Mesothelial cell of epicardium (in vitro differentiated cells): ENCODE measurements at regions not wholly inside any gene's neighbourhood (a gene's known extent, or its start where the extent isn't known, plus 50 kb on each side); places are given as distances from the start of the nearest gene placed in this dataset.
"Not testable (repeated sequence)": the region's sequence is repeated elsewhere in the genome, so short reads cannot be mapped to it uniquely, and the experiment has no call there.

Experiments used
- DNase-seq, 2 experiments: peaks; one replicate each; pipeline ENCODE4 v3.0.0; 2021; ENCODE audit warnings: low spot score in 2 of 2; ENCODE audit not compliant: unreplicated experiment in 2 of 2
- H3K27ac Mint-ChIP-seq: 2 replicates; pipeline ENCODE4 v1.8.0; 2021; ENCODE audit warnings: mixed read lengths
- H3K27me3 Mint-ChIP-seq: 2 replicates; pipeline ENCODE4 v1.8.0; 2021; ENCODE audit warnings: low read depth, mixed read lengths
- H3K36me3 Mint-ChIP-seq: 2 replicates; pipeline ENCODE4 v1.8.0; 2021; ENCODE audit warnings: mixed read lengths
- H3K4me1 Mint-ChIP-seq: 2 replicates; pipeline ENCODE4 v1.8.0; 2021; ENCODE audit warnings: mixed read lengths
- H3K4me3 Mint-ChIP-seq: 2 replicates; pipeline ENCODE4 v1.8.0; 2021; ENCODE audit warnings: mild to moderate bottlenecking, moderate library complexity, mixed read lengths
- H3K9me3 Mint-ChIP-seq: 2 replicates; pipeline ENCODE4 v1.8.0; 2021; ENCODE audit warnings: mixed read lengths
- TF ChIP-seq, protein P1 (sequence below): fragments of 200-600 bp; sonication (generic); IDR thresholded peaks from one replicate; pipeline ENCODE4 v1.5.0; 2021; ENCODE audit warnings: antibody characterized with exemption; ENCODE audit not compliant: unreplicated experiment

DNA sequence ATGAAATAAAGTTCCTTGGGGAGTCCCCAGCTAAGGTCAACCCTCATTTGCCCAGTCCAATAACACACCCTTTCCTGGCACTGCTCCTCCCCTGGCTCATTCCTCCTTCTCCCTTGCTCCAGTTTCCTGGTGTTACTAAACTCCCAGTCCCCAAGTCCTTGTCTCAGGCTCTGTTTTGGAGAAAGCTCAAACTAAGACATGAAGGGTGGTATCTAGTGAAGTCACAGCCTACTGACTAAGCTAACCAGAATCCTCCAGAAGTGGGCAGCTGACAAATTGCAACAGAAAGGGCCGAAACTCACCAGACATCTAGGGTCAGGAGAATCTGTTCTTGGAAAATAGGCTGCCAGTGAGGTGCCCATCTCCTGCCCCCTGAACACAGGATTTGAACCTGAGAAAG is 118.7 kb upstream of the NEK6 start:
- no peaks in the 10 kb centered on the region for H3K4me1 Mint-ChIP-seq
- H3K27ac Mint-ChIP-seq = no peak overlapping the region
- DNase-seq = no peak
- H3K27me3 Mint-ChIP-seq = no peaks in the 10 kb centered on the region
- no peaks in the 10 kb centered on the region for H3K9me3 Mint-ChIP-seq
- no peaks in the 10 kb centered on the region for H3K36me3 Mint-ChIP-seq
- H3K4me3 Mint-ChIP-seq = no peak overlapping the region
- TF ChIP-seq, protein P1, sequence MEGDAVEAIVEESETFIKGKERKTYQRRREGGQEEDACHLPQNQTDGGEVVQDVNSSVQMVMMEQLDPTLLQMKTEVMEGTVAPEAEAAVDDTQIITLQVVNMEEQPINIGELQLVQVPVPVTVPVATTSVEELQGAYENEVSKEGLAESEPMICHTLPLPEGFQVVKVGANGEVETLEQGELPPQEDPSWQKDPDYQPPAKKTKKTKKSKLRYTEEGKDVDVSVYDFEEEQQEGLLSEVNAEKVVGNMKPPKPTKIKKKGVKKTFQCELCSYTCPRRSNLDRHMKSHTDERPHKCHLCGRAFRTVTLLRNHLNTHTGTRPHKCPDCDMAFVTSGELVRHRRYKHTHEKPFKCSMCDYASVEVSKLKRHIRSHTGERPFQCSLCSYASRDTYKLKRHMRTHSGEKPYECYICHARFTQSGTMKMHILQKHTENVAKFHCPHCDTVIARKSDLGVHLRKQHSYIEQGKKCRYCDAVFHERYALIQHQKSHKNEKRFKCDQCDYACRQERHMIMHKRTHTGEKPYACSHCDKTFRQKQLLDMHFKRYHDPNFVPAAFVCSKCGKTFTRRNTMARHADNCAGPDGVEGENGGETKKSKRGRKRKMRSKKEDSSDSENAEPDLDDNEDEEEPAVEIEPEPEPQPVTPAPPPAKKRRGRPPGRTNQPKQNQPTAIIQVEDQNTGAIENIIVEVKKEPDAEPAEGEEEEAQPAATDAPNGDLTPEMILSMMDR = no peak

GRCh38 chr9:124140941-124141568 is 116.7 kb upstream of the NEK6 start:
- no peaks in the 10 kb centered on the region for H3K4me1 Mint-ChIP-seq
- H3K9me3 Mint-ChIP-seq = no peaks in the 10 kb centered on the region
- TF ChIP-seq, protein P1 = no peak
- H3K27ac Mint-ChIP-seq = no peak overlapping the region
- H3K4me3 Mint-ChIP-seq = no peak overlapping the region
- no peaks in the 10 kb centered on the region for H3K36me3 Mint-ChIP-seq
- peaks cover 4% of the 10 kb centered on the region for H3K27me3 Mint-ChIP-seq
- no peak for DNase-seq

DNA sequence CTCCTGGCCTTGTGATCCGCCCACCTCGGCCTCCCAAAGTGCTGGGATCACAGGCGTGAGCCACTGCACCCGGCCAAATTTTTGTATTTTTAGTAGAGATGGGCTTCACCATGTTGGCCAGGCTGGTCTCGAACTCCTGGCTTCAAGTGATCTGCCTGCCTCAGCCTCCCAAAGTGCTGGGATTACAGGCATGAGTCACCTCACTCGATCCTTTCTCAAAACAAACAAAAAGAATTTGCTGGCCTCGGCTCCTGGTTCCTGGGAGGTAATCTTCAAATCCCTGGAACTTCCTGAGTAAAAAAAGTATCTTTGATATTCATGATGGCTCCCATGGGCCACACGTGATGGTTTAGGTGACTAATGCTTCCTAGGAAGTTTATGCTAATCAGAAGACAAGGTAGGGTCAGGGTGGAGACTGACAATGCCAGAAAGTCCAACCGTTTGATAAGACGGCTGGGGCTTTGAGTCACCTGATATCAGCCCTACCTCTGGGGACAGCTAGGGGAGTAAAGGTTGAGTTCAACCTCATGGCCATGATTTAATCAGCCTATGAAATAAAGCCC is 113.1 kb upstream of the NEK6 start:
- H3K4me3 Mint-ChIP-seq, DNase-seq, H3K4me1 Mint-ChIP-seq, H3K36me3 Mint-ChIP-seq, H3K9me3 Mint-ChIP-seq, H3K27ac Mint-ChIP-seq: not testable (repeated sequence)
- peaks cover 14% of the 10 kb centered on the region for H3K27me3 Mint-ChIP-seq

- Mint-ChIP-seq H3K4me1 (no peaks in the 10 kb centered on the region), H3K36me3 (no peaks in the 10 kb centered on the region), H3K27me3 (peaks cover 24% of the 10 kb centered on the region), H3K4me3 (no peak overlapping the region), H3K9me3 (peaks cover 3% of the 10 kb centered on the region), H3K27ac (no peak overlapping the region)
- no peak for DNase-seq
- TF ChIP-seq, protein P1 = no peak
Measured at GRCh38 chr9:124146031-124146561, 111.7 kb upstream of the NEK6 start.

DNA sequence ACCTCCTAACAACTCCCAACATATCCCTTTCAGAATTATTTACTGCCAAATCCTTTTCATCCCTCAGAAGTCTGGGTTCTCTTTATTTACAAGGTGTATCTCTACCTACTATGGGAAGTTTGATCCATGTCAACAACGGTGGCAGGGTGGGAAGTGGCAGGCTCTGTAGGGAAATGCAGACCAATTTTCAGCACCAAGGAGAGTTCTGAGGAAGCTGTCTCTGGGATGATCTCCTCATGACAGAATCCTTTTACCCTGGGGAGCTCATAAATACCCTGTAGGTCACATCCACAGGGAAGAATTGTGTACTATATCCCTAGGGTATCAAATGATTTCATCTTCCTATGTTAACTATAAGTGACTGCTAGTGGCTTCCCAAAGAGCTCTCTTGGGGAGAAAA is 107.8 kb upstream of the NEK6 start:
- Mint-ChIP-seq H3K4me3 (no peak overlapping the region), H3K27ac (no peak overlapping the region), H3K4me1 (no peaks in the 10 kb centered on the region), H3K36me3 (no peaks in the 10 kb centered on the region), H3K9me3 (peaks cover 3% of the 10 kb centered on the region), H3K27me3 (peaks cover 42% of the 10 kb centered on the region)
- DNase-seq = no peak
- TF ChIP-seq, protein P1 = no peak

DNA sequence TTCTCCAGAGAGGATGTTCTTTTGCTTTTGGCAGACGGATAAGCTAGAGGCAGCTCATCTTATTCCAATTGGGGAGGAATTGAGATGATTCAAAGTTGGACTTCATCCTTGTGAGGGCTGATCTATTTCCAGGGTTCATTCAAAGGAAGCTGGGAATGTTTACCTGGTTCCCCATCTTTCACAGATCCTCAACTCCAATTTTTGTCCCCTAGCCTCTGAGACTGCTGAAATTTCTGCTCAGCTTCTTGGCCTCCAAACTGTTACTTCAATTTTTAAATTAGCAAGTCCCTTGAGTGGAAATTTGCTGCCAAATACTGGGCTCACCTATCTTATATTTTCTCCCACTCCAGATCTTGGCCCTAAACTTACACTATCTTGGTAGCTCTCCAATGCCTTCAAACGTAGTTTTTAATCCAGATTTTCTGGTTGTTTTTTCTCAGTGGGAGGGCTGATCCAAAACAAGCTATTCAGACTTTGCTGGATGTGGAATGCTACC is 93.9 kb upstream of the NEK6 start:
- Mint-ChIP-seq H3K36me3 (no peaks in the 10 kb centered on the region), H3K4me1 (no peaks in the 10 kb centered on the region), H3K27me3 (peaks cover 39% of the 10 kb centered on the region), H3K4me3 (no peak overlapping the region), H3K9me3 (peaks cover 7% of the 10 kb centered on the region), H3K27ac (no peak overlapping the region)
- TF ChIP-seq, protein P1 = no peak
- no peak for DNase-seq
